HCT116 (cell line): ENCODE measurements at regions not wholly inside any gene's neighbourhood (a gene's known extent, or its start where the extent isn't known, plus 50 kb on each side); places are given as distances from the start of the nearest gene placed in this dataset.

Source experiments
- ATAC-seq: fragments of 200-7000 bp; cut with Tn5 transposase; 2 replicates; pipeline ENCODE4 v1.9.1; 2020; ENCODE audit warnings: mild to moderate bottlenecking, moderate library complexity
- BruUV-seq: library from RNA; stranded (reverse); fragments of 400-500 nt; replicated peaks from 2 replicates; lab custom pipeline; 2021; lab: Mats Ljungman, UMichigan
- CTCF ChIA-PET: fragments of 300-600 bp; sonication (Branson Sonifier 250); formaldehyde crosslinking; loops from one replicate; lab custom pipeline; 2021; ENCODE audit warnings: antibody characterized with exemption; lab: Charles Lee
- POLR2A ChIA-PET: fragments of 300-600, 350-600 bp; sonication (Branson Sonifier 250); formaldehyde crosslinking; loops from one replicate; lab custom pipeline; 2021; ENCODE audit warnings: antibody characterized with exemption; lab: Charles Lee
- RAD21 ChIA-PET, 2 experiments: fragments of 300-600 bp; sonication (Branson Sonifier 250); formaldehyde crosslinking; loops; one replicate each; lab custom pipeline; 2023; ENCODE audit warnings: low total read pairs in 2 of 2; ENCODE audit not compliant: uncharacterized antibody in 2 of 2, unreplicated experiment in 2 of 2, low non-redundant PET in 1 of 2; lab: Charles Lee
- DNase-seq: peaks from one replicate; pipeline ENCODE4 v3.0.0-alpha.2; 2010; ENCODE audit warnings: low read depth, low spot score
- H2AFZ ChIP-seq: fragments of 200-600 bp; shearing (Covaris generic), sonication (generic); 2 replicates; pipeline ENCODE4 v1.6.1; 2017; ENCODE audit warnings: low read depth, mixed run types, mixed read lengths, antibody characterized with exemption, low read length; ENCODE audit not compliant: poor library complexity, severe bottlenecking
- H3K27ac ChIP-seq: 2 replicates; pipeline ENCODE4 v1.5.1; 2012; ENCODE audit warnings: low read depth, low read length
- H3K27me3 ChIP-seq: fragments of 200-600 bp; sonication (generic); 2 replicates; pipeline ENCODE4 v1.6.1; 2016; ENCODE audit warnings: mixed run types, low read length, mixed read lengths; ENCODE audit not compliant: insufficient read depth
- H3K36me3 ChIP-seq, 2 experiments: fragments of 200-500 bp in 1 of 2; fragments of 200-600 bp in 1 of 2; sonication (Bioruptor generic) in 1 of 2; sonication (generic) in 1 of 2; 2 replicates each; pipeline versions ENCODE4 v1.5.1 to v1.6.1; 2014 to 2016; ENCODE audit warnings: low read length in 2 of 2, inconsistent platforms in 1 of 2, mixed read lengths in 1 of 2, mixed run types in 1 of 2; ENCODE audit not compliant: insufficient read depth in 2 of 2, control insufficient read depth in 1 of 2
- H3K4me1 ChIP-seq, 2 experiments: fragments of 200-600 bp in 1 of 2; sonication (generic) in 1 of 2; 2 replicates each; pipeline versions ENCODE4 v1.5.1 to v1.6.1; 2012 to 2017; ENCODE audit warnings: low read length in 2 of 2, inconsistent platforms in 1 of 2, mild to moderate bottlenecking in 1 of 2, mixed read lengths in 1 of 2, mixed run types in 1 of 2, moderate library complexity in 1 of 2; ENCODE audit not compliant: insufficient read depth in 2 of 2, control insufficient read depth in 1 of 2
- H3K4me2 ChIP-seq: fragments of 200-600 bp; sonication (generic); 2 replicates; pipeline ENCODE4 v1.6.1; 2017; ENCODE audit warnings: mixed run types, low read length, mixed read lengths
- H3K4me3 ChIP-seq, 2 experiments: fragments of 200-600 bp in 1 of 2; sonication (generic) in 1 of 2; replicated peaks in 1 of 2; 2 replicates each; pipeline ENCODE4 v1.5.1; 2011 to 2016; ENCODE audit warnings: low read length in 2 of 2, control low read depth in 1 of 2, low read depth in 1 of 2, mild to moderate bottlenecking in 1 of 2, mixed read lengths in 1 of 2, mixed run types in 1 of 2
- H3K79me2 ChIP-seq: fragments of 200-600 bp; sonication (generic); 2 replicates; pipeline ENCODE4 v1.6.1; 2017; ENCODE audit warnings: mild to moderate bottlenecking, mixed run types, low read length, moderate library complexity, mixed read lengths; ENCODE audit not compliant: insufficient read depth
- H3K9ac ChIP-seq: fragments of 200-600 bp; sonication (generic); 2 replicates; pipeline ENCODE4 v1.6.1; 2016; ENCODE audit warnings: low read length, mixed read lengths
- H3K9me2 ChIP-seq: fragments of 200-600 bp; sonication (generic), shearing (Covaris generic); 2 replicates; pipeline ENCODE4 v1.6.1; 2017; ENCODE audit warnings: mixed run types, mild to moderate bottlenecking, moderate library complexity; ENCODE audit not compliant: insufficient read depth
- H3K9me3 ChIP-seq, 2 experiments: fragments of 200-500 bp in 1 of 2; fragments of 200-600 bp in 1 of 2; sonication (Bioruptor generic) in 1 of 2; sonication (generic) in 1 of 2; 2 replicates each; pipeline ENCODE4 v1.6.1; 2014 to 2017; ENCODE audit warnings: low read length in 2 of 2, mixed read lengths in 2 of 2, inconsistent platforms in 1 of 2, low read depth in 1 of 2, mild to moderate bottlenecking in 1 of 2, mixed run types in 1 of 2, moderate library complexity in 1 of 2; ENCODE audit not compliant: control insufficient read depth in 1 of 2, insufficient read depth in 1 of 2
- H4K20me1 ChIP-seq: fragments of 200-600 bp; sonication (generic), shearing (Covaris generic); 2 replicates; pipeline ENCODE4 v1.6.1; 2017; ENCODE audit warnings: mixed run types, mild to moderate bottlenecking, moderate library complexity; ENCODE audit not compliant: insufficient read depth
- CEBPB ChIP-seq: IDR thresholded peaks from 2 replicates; pipeline ENCODE4 v1.6.1; 2012; ENCODE audit warnings: low read depth
- CTCF ChIP-seq, 3 experiments: fragments of 200-600 bp in 1 of 3; sonication (generic) in 1 of 3; IDR thresholded peaks in 2 of 3; conservative IDR thresholded peaks in 1 of 3; 2 replicates each; pipeline ENCODE4 v1.5.1; 2012 to 2017; ENCODE audit warnings: low read depth in 2 of 3, low read length in 2 of 3, antibody characterized with exemption in 1 of 3, borderline replicate concordance in 1 of 3, control low read depth in 1 of 3, mild to moderate bottlenecking in 1 of 3, mixed read lengths in 1 of 3, mixed run types in 1 of 3, moderate library complexity in 1 of 3; ENCODE audit not compliant: insufficient read depth in 1 of 3
- EGR1 ChIP-seq: IDR thresholded peaks from 2 replicates; pipeline ENCODE4 v1.6.1; 2012; ENCODE audit warnings: low read depth
- FOSL1 ChIP-seq: IDR thresholded peaks from 2 replicates; pipeline ENCODE4 v1.6.1; 2012; ENCODE audit warnings: low read depth
- MAX ChIP-seq: IDR thresholded peaks from 2 replicates; pipeline ENCODE4 v1.6.1; 2012
- POLR2A ChIP-seq: IDR thresholded peaks from 2 replicates; pipeline ENCODE4 v1.7.0; 2011; ENCODE audit warnings: borderline replicate concordance; ENCODE audit not compliant: insufficient read depth, insufficient read length; ENCODE audit errors: extremely low read depth
- POLR2AphosphoS5 ChIP-seq: IDR thresholded peaks from 2 replicates; pipeline ENCODE4 v1.6.1; 2011; ENCODE audit warnings: mild to moderate bottlenecking, low read depth, low read length, moderate library complexity
- SIN3A ChIP-seq: IDR thresholded peaks from 2 replicates; pipeline ENCODE4 v1.6.1; 2012; ENCODE audit warnings: low read depth
- TCF7L2 ChIP-seq: IDR thresholded peaks from 2 replicates; pipeline ENCODE4 v1.7.0; 2011; ENCODE audit warnings: borderline replicate concordance, inconsistent platforms; ENCODE audit not compliant: insufficient read depth, insufficient read length; ENCODE audit errors: extremely low read depth
- YY1 ChIP-seq: IDR thresholded peaks from 2 replicates; pipeline ENCODE4 v1.6.1; 2011; ENCODE audit warnings: low read length, low read depth, moderate library complexity, mild to moderate bottlenecking; ENCODE audit not compliant: insufficient replicate concordance; ENCODE audit errors: extremely low read depth
- intact Hi-C: fragments of 100-400 bp; cut with micrococcal nuclease; formaldehyde crosslinking; loops from 2 replicates; pipeline ENCODE4 v1.10.0; 2022

- H3K9me3 ChIP-seq: no peaks in the 10 kb centered on the region
- RAD21 ChIA-PET: no interaction called here
- no peak for DNase-seq
Observed at GRCh38 chr3:145422556-145422955, 738.4 kb downstream of the PLOD2 start.

More at GRCh38 chr3:145422556-145422955, 738.4 kb downstream of the PLOD2 start:
- H3K27me3 ChIP-seq: no peaks in the 10 kb centered on the region
- H2AFZ ChIP-seq: no peak overlapping the region
- CTCF ChIA-PET: no interaction called here
- no peak overlapping the region for H3K4me3 ChIP-seq
- H3K9me2 ChIP-seq: no peaks in the 10 kb centered on the region
- TF ChIP-seq POLR2AphosphoS5 (no peak), CEBPB (no peak), CTCF (IDR thresholded peaks at IDR 0.05 in 2 of 3, conservative IDR thresholded peaks at IDR 0.05 in 1 of 3; ENCODE audit: borderline replicate concordance in 1 of 3, insufficient read depth in 1 of 3, low read depth in 2 of 3, low read length in 2 of 3) (no peak), EGR1 (no peak), YY1 (no peak), SIN3A (no peak), POLR2A (no peak), TCF7L2 (no peak), MAX (no peak), FOSL1 (no peak)
- no peaks in the 10 kb centered on the region for H3K79me2 ChIP-seq
- H3K4me2 ChIP-seq: no peak overlapping the region
- no peaks in the 10 kb centered on the region for H3K4me1 ChIP-seq
- H3K9ac ChIP-seq: no peak overlapping the region
- POLR2A ChIA-PET: no interaction called here
- H3K36me3 ChIP-seq: no peaks in the 10 kb centered on the region
- no peaks in the 10 kb centered on the region for H4K20me1 ChIP-seq
- no peak overlapping the region for H3K27ac ChIP-seq
- ATAC-seq: no peak
- BruUV-seq: no TSS peak
- intact Hi-C loops: no loop called here
